HG03469 (cell line): ENCODE measurements at regions not wholly inside any gene's neighbourhood (a gene's known extent, or its start where the extent isn't known, plus 50 kb on each side); places are given as distances from the start of the nearest gene placed in this dataset.
A peak's percentile ranks its signal among the peaks of the same experiment; 100 is the strongest.

Source experiments
- ATAC-seq: cut with Tn5 transposase; IDR thresholded peaks from one replicate; pipeline ENCODE4 v1.9.1; 2021; ENCODE audit warnings: mild to moderate bottlenecking, moderate library complexity, moderate number of reproducible peaks; ENCODE audit not compliant: unreplicated experiment

- no peak for ATAC-seq
Measured at GRCh38 chr11:8340296-8340695, 76.6 kb upstream of the LMO1 start.

GRCh38 chr11:8339592-8340022, 75.9 kb upstream of the LMO1 start:
- no peak for ATAC-seq

GRCh38 chr11:8338138-8338537, 74.5 kb upstream of the LMO1 start:
- no peak for ATAC-seq

- ATAC-seq = no peak
Measured at GRCh38 chr11:8337130-8337795, 73.6 kb upstream of the LMO1 start.

- ATAC-seq = no peak
Measured at GRCh38 chr11:8336356-8337129, 72.9 kb upstream of the LMO1 start.

- no peak for ATAC-seq
Measured at GRCh38 chr11:8335683-8336082, 72.0 kb upstream of the LMO1 start.

- no peak for ATAC-seq
Measured at GRCh38 chr11:8335186-8335585, 71.5 kb upstream of the LMO1 start.

GRCh38 chr11:8333811-8334401, 70.2 kb upstream of the LMO1 start:
- ATAC-seq = no peak

GRCh38 chr11:8333376-8333775, 69.7 kb upstream of the LMO1 start:
- ATAC-seq = no peak

- no peak for ATAC-seq
Measured at GRCh38 chr11:8332891-8333290, 69.2 kb upstream of the LMO1 start.

GRCh38 chr11:8332196-8332595, 68.5 kb upstream of the LMO1 start:
- ATAC-seq = peak; percentile 33

GRCh38 chr11:8331767-8332166, 68.1 kb upstream of the LMO1 start:
- no peak for ATAC-seq

GRCh38 chr11:8330896-8331295, 67.2 kb upstream of the LMO1 start:
- ATAC-seq = no peak

GRCh38 chr11:8330404-8330803, 66.7 kb upstream of the LMO1 start:
- ATAC-seq = no peak

- ATAC-seq = no peak
Measured at GRCh38 chr11:8329847-8330361, 66.2 kb upstream of the LMO1 start.

- no peak for ATAC-seq
Measured at GRCh38 chr11:8329336-8329735, 65.7 kb upstream of the LMO1 start.

GRCh38 chr11:8328848-8329330, 65.2 kb upstream of the LMO1 start:
- peak; percentile 30 for ATAC-seq

GRCh38 chr11:8328231-8328794, 64.6 kb upstream of the LMO1 start:
- no peak for ATAC-seq

- ATAC-seq = peak; percentile 49
Measured at GRCh38 chr11:8327761-8328192, 64.1 kb upstream of the LMO1 start.

GRCh38 chr11:8326337-8326736, 62.7 kb upstream of the LMO1 start:
- ATAC-seq = no peak

GRCh38 chr11:8325591-8326304, 62.1 kb upstream of the LMO1 start:
- ATAC-seq = no peak
